OCI-LY7 (cell line): ENCODE measurements at regions not wholly inside any gene's neighbourhood (a gene's known extent, or its start where the extent isn't known, plus 50 kb on each side); places are given as distances from the start of the nearest gene placed in this dataset.

Experiments used
- BruUV-seq: library from RNA; stranded (reverse); fragments of 400-500 nt; replicated peaks from 2 replicates; lab custom pipeline; 2021; lab: Mats Ljungman, UMichigan
- CTCF ChIA-PET: fragments of 300-600 bp; sonication (Branson Sonifier 250); formaldehyde crosslinking; loops from one replicate; lab custom pipeline; 2022; ENCODE audit warnings: antibody characterized with exemption; ENCODE audit not compliant: unreplicated experiment; lab: Charles Lee
- POLR2A ChIA-PET: fragments of 300-600 bp; sonication (Branson Sonifier 250); formaldehyde crosslinking; loops from one replicate; lab custom pipeline; 2022; ENCODE audit warnings: antibody characterized with exemption; lab: Charles Lee
- DNase-seq: peaks from one replicate; pipeline ENCODE4 v3.0.0-alpha.2; 2015; ENCODE audit warnings: low spot score
- H2AFZ ChIP-seq: fragments of 200-600 bp; sonication (generic), shearing (Covaris generic); 2 replicates; pipeline ENCODE4 v1.6.1; 2014; ENCODE audit warnings: mild to moderate bottlenecking, antibody characterized with exemption, low read length, moderate library complexity
- H3K27ac ChIP-seq: fragments of 200-600 bp; sonication (generic); 2 replicates; pipeline ENCODE4 v1.5.1; 2014; ENCODE audit warnings: mixed run types, low read depth, mild to moderate bottlenecking, moderate library complexity, low read length, inconsistent platforms; ENCODE audit not compliant: poor library complexity, severe bottlenecking
- H3K36me3 ChIP-seq: fragments of 200-600 bp; sonication (generic); 2 replicates; pipeline ENCODE4 v1.6.1; 2014; ENCODE audit warnings: mild to moderate bottlenecking, antibody characterized with exemption, low read length, moderate library complexity, mixed read lengths; ENCODE audit not compliant: insufficient read depth
- H3K4me1 ChIP-seq: fragments of 200-600 bp; sonication (generic); 2 replicates; pipeline ENCODE4 v1.5.1; 2014; ENCODE audit warnings: mild to moderate bottlenecking, low read length; ENCODE audit not compliant: insufficient read depth, poor library complexity, severe bottlenecking
- H3K4me2 ChIP-seq: fragments of 200-600 bp; sonication (generic); 2 replicates; pipeline ENCODE4 v1.6.1; 2014; ENCODE audit warnings: mild to moderate bottlenecking, low read length
- H3K4me3 ChIP-seq: fragments of 200-600 bp; sonication (generic); 2 replicates; pipeline ENCODE4 v1.5.1; 2014; ENCODE audit warnings: mild to moderate bottlenecking, low read depth, low read length; ENCODE audit not compliant: poor library complexity, severe bottlenecking
- H3K79me2 ChIP-seq: fragments of 200-600 bp; sonication (generic); 2 replicates; pipeline ENCODE4 v1.6.1; 2016; ENCODE audit warnings: low read depth, mild to moderate bottlenecking, low read length, moderate library complexity, mixed read lengths; ENCODE audit not compliant: insufficient read depth
- H3K9me2 ChIP-seq: fragments of 200-600 bp; sonication (generic); 2 replicates; pipeline ENCODE4 v1.6.1; 2016; ENCODE audit warnings: mild to moderate bottlenecking, low read length, mixed read lengths; ENCODE audit not compliant: insufficient read depth
- H3K9me3 ChIP-seq: fragments of 200-600 bp; sonication (generic); 2 replicates; pipeline ENCODE4 v1.6.1; 2014; ENCODE audit warnings: mild to moderate bottlenecking, mixed run types, low read length, mixed read lengths
- H4K20me1 ChIP-seq: fragments of 200-600 bp; sonication (generic); 2 replicates; pipeline ENCODE4 v1.6.1; 2014; ENCODE audit warnings: mild to moderate bottlenecking, antibody characterized with exemption, low read length, moderate library complexity, mixed read lengths; ENCODE audit not compliant: insufficient read depth
- CTCF ChIP-seq: fragments of 200-600 bp; sonication (generic); conservative IDR thresholded peaks from 2 replicates; pipeline ENCODE4 v1.5.1; 2014; ENCODE audit warnings: mild to moderate bottlenecking, antibody characterized with exemption, low read length, moderate library complexity, mixed read lengths
- EZH2phosphoT487 ChIP-seq: fragments of 200-600 bp; sonication (generic); IDR thresholded peaks from 2 replicates; pipeline ENCODE4 v1.6.1; 2018; ENCODE audit warnings: low read depth, borderline replicate concordance, mild to moderate bottlenecking, mixed run types, antibody characterized with exemption, low read length, moderate library complexity, mixed read lengths
- intact Hi-C: fragments of 100-400 bp; cut with micrococcal nuclease; formaldehyde crosslinking; loops from one replicate; pipeline ENCODE4 v1.10.0; 2022; ENCODE audit not compliant: unreplicated experiment

- Histone ChIP-seq H3K4me2 (no peak overlapping the region), H3K4me1 (no peaks in the 10 kb centered on the region), H2AFZ (no peak overlapping the region), H3K4me3 (no peak overlapping the region), H3K9me2 (no peaks in the 10 kb centered on the region), H3K9me3 (no peaks in the 10 kb centered on the region), H3K36me3 (no peaks in the 10 kb centered on the region), H3K27ac (no peak overlapping the region), H4K20me1 (no peaks in the 10 kb centered on the region), H3K79me2 (no peaks in the 10 kb centered on the region)
- CTCF ChIA-PET, result no interaction called here
- no peak for DNase-seq
- no TSS peak for BruUV-seq
- POLR2A ChIA-PET, result no interaction called here
- intact Hi-C loops, result no loop called here
- TF ChIP-seq CTCF, result no peak
Observed at GRCh38 chr2:129791712-129792111, 187.8 kb upstream of the RAB6C start.

- DNase-seq, result no peak
- Histone ChIP-seq H3K9me2 (no peaks in the 10 kb centered on the region), H3K4me1 (no peaks in the 10 kb centered on the region), H4K20me1 (no peaks in the 10 kb centered on the region), H2AFZ (no peak overlapping the region), H3K79me2 (no peaks in the 10 kb centered on the region), H3K27ac (no peak overlapping the region), H3K36me3 (no peaks in the 10 kb centered on the region), H3K4me3 (no peak overlapping the region), H3K4me2 (no peak overlapping the region), H3K9me3 (no peaks in the 10 kb centered on the region)
- ChIA-PET POLR2A (no interaction called here), CTCF (no interaction called here)
- intact Hi-C loops, result no loop called here
- no peak for TF ChIP-seq EZH2phosphoT487
- TF ChIP-seq CTCF, result no peak
- no TSS peak for BruUV-seq
Observed at GRCh38 chr2:129793431-129793902, 186.0 kb upstream of the RAB6C start.

- no peak for DNase-seq
- CTCF ChIA-PET, result no interaction called here
- Histone ChIP-seq H3K36me3 (no peaks in the 10 kb centered on the region), H3K9me2 (no peaks in the 10 kb centered on the region), H2AFZ (no peak overlapping the region), H3K27ac (no peak overlapping the region), H3K4me1 (no peaks in the 10 kb centered on the region), H3K4me3 (no peak overlapping the region), H3K79me2 (no peaks in the 10 kb centered on the region), H3K4me2 (no peak overlapping the region), H4K20me1 (no peaks in the 10 kb centered on the region), H3K9me3 (no peaks in the 10 kb centered on the region)
- intact Hi-C loops, result no loop called here
- TF ChIP-seq EZH2phosphoT487, result no peak
- TF ChIP-seq CTCF, result no peak
- POLR2A ChIA-PET, result no interaction called here
- BruUV-seq, result no TSS peak
Observed at GRCh38 chr2:129794116-129794515, 185.3 kb upstream of the RAB6C start.
